Astrocyte of the cerebellum (primary cell): ENCODE measurements at regions not wholly inside any gene's neighbourhood (a gene's known extent, or its start where the extent isn't known, plus 50 kb on each side); places are given as distances from the start of the nearest gene placed in this dataset.

Experiments used
- DNase-seq: peaks from one replicate; pipeline ENCODE4 v3.0.0-alpha.2; 2011; ENCODE audit warnings: low read depth
- H3K4me3 ChIP-seq: 2 replicates; pipeline ENCODE4 v1.5.1; 2011; ENCODE audit warnings: mild to moderate bottlenecking, low read depth, low read length, moderate library complexity
- in situ Hi-C: cut with HindIII; loops from 2 replicates; pipeline ENCODE4 v1.10.0; 2017; ENCODE audit warnings: low sequenced_read_pairs
- TF ChIP-seq, protein P1 (sequence below): IDR thresholded peaks from 2 replicates; pipeline ENCODE4 v1.5.1; 2012; ENCODE audit warnings: low read length, low read depth, moderate library complexity, mild to moderate bottlenecking; ENCODE audit errors: missing control alignments

DNA sequence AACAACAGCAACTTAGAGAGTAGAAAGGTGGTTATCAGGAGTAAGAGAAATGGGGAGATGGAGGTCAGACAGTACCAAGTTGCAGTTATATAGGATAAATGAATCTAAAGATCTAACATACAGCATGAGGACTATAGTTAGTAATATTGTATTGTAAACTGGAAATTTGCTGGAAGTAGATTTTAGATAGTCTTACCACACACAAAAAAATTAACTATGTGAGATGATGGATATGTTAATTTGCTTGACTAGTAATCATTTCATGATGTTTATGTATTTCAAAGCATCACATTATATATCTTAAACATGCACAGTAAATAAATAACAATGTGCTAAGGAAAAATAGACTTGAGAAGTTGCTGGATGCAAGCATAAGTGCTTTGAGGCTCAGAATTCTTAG lies 622.1 kb downstream of the CCDC171 start:
- DNase-seq = no peak
- in situ Hi-C loops = no loop called here
- TF ChIP-seq, protein P1, sequence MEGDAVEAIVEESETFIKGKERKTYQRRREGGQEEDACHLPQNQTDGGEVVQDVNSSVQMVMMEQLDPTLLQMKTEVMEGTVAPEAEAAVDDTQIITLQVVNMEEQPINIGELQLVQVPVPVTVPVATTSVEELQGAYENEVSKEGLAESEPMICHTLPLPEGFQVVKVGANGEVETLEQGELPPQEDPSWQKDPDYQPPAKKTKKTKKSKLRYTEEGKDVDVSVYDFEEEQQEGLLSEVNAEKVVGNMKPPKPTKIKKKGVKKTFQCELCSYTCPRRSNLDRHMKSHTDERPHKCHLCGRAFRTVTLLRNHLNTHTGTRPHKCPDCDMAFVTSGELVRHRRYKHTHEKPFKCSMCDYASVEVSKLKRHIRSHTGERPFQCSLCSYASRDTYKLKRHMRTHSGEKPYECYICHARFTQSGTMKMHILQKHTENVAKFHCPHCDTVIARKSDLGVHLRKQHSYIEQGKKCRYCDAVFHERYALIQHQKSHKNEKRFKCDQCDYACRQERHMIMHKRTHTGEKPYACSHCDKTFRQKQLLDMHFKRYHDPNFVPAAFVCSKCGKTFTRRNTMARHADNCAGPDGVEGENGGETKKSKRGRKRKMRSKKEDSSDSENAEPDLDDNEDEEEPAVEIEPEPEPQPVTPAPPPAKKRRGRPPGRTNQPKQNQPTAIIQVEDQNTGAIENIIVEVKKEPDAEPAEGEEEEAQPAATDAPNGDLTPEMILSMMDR = no peak
- H3K4me3 ChIP-seq = no peak overlapping the region

DNA sequence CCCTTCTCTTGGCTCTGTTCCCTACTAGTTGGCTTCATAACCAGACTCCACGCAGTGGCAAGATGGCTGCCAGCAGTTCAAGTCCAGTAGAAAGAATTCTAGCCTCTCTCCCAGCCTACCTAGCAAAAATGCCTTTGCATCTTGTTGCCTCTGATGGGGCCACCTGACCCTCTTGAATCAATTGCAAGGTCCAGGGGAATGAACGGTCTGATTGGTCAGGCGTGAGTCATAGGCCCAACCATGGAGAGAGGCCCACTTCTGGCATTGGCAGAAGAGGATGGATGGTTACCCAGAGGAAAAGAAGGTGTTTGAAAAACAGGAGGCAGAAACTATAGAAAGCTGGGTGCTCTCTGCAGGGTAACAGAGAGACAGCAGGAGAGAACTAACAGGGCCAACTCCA lies 622.6 kb downstream of the CCDC171 start:
- H3K4me3 ChIP-seq = no peak overlapping the region
- no peak for DNase-seq
- TF ChIP-seq, protein P1 = no peak
- in situ Hi-C loops = no loop called here

DNA sequence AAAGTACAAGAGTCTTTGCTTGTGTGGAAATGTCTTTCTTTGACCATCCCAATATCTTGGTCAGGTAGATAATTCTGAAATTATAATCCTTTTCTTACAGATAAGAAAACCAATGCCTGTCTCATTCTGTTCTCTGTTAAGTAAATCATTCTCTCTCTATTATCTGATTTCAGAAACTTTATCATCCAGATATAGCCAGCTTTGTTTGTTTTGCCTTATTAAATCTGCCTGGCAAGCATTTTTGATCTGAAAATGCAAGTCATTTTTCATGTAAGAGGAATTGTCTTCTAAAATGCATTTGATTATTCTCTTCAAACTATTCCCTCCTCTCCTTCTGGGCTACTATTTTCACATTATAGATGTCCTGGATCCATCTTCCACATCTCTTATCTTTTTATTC lies 625.5 kb downstream of the CCDC171 start:
- no peak for DNase-seq
- TF ChIP-seq, protein P1 = no peak
- in situ Hi-C loops = no loop called here
- H3K4me3 ChIP-seq = no peak overlapping the region

DNA sequence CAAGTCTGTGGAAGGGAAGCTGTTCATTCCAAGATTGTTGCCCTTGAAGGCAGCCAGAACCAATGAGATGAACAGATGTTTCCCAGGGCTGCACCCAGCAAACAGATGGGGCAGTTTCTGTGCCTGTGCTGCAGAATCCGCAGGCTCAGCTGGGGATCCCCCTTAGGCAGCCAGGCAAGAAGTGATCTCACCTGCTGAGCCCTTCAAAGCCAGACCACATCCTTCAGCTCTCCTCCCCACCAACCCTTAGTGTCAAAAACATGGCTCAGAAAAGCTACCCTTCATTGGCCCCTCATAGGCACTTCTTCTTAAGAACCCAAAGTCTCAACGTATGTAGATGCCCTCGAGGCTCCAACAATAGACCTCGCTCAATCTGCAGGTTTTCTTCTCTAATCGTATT lies 626.7 kb downstream of the CCDC171 start:
- no peak for DNase-seq
- TF ChIP-seq, protein P1 = no peak
- in situ Hi-C loops = no loop called here
- no peak overlapping the region for H3K4me3 ChIP-seq

- no peak for DNase-seq
- TF ChIP-seq, protein P1 = no peak
- in situ Hi-C loops = no loop called here
- no peak overlapping the region for H3K4me3 ChIP-seq
These were observed 627.2 kb downstream of the CCDC171 start for GRCh38 chr9:16180091-16180490.

DNA sequence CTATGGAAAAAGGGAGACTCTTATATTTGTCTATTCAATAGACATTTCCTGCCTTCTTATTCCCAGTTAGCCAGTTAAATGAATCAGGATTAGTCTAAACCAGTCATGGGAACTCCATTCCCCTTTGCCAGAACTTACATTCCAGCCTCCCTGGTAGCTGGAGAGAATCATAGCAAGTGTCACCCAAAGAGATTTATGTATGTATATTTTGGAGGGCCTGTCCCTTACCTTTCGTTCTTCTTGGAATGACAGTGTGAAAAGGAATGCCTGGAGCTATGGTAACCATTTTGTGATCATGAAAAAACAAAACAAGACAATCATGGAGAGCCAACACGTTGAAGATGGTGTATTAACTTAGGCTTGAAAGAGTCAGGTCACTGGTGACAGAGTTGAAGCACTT lies 627.7 kb downstream of the CCDC171 start:
- TF ChIP-seq, protein P1 = no peak
- no peak overlapping the region for H3K4me3 ChIP-seq
- in situ Hi-C loops = no loop called here
- no peak for DNase-seq

DNA sequence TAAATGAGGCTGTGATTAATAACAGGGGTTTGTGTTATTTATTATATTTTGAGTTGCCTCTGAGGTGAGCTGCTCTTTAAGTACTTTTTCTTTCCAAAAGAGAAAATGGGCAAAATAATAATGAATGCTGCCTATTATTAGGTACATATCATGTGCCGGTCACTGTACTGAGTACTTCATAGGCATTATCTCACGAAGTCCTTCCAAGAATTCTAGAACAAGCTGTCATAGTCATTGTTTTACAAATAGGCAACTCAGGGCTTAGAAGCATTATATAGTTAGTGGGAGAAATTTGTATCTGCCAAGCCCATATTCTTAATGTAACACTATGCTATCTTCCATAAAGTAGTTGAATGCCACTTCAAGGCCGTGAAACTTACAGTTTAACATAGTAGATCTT lies 628.7 kb downstream of the CCDC171 start:
- TF ChIP-seq, protein P1 = no peak
- H3K4me3 ChIP-seq = no peak overlapping the region
- in situ Hi-C loops = no loop called here
- no peak for DNase-seq
